ENCODE measurements at regions not wholly inside any gene's neighbourhood (a gene's known extent, or its start where the extent isn't known, plus 50 kb on each side); places are given as distances from the start of the nearest gene placed in this dataset.

- no peak for TF ChIP-seq CTCF (IDR thresholded peaks at IDR 0.05)
- TF ChIP-seq EZH2 (IDR thresholded peaks at IDR 0.05; ENCODE audit: borderline replicate concordance, insufficient read depth, low read depth, low read length, poor library complexity, severe bottlenecking): no peak
These were observed 167.6 kb downstream of the DKK2 start for GRCh38 chr4:106868381-106869035.

Data from B cell (primary cell).